HG03342 (cell line): ENCODE measurements at regions not wholly inside any gene's neighbourhood (a gene's known extent, or its start where the extent isn't known, plus 50 kb on each side); places are given as distances from the start of the nearest gene placed in this dataset.
A peak's percentile ranks its signal among the peaks of the same experiment; 100 is the strongest.
"Not testable (repeated sequence)": the region's sequence is repeated elsewhere in the genome, so short reads cannot be mapped to it uniquely, and the experiment has no call there.

Source experiments
- ATAC-seq: cut with Tn5 transposase; IDR thresholded peaks from one replicate; pipeline ENCODE4 v1.9.1; 2021; ENCODE audit warnings: mild to moderate bottlenecking, moderate library complexity; ENCODE audit not compliant: unreplicated experiment

DNA sequence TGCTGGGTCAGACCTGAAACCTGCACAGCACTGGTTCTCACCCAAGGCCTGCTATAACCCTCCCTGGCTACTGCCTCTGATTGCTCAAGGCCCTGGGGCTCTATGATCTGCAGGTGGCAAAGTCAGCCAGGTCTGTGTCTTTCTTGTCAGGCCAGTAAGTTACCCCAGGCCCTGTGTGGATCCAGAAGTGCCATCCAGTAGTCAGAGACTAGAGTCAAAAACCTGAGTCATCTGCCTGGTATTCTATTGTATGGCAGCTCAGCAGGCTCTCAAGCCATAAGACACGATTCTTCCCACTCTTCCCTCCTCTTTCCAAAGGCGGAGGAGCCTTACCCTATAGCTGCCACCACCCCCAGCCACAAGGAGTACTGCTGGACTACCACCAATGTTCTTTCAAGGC, 593.0 kb downstream of the FRK start:
- ATAC-seq = no peak

DNA sequence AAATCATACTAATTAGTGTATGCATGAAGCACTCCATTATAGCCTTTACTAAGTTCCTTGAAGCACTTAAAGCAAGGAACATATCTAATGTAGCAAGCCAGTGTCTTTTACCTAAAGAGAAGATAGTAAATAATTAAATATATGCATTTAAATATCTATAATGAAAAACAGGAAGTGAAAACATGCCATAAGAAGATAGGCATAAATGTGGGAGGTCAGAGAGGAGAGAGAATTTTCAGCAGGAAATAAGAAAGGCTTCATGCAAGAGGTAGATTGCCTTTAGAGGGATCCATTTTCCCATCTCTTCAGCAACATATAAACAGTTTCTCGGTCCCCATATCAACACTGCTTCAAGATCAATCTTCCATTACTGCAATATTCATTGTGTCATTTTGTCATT, 599.8 kb downstream of the FRK start:
- ATAC-seq = no peak

DNA sequence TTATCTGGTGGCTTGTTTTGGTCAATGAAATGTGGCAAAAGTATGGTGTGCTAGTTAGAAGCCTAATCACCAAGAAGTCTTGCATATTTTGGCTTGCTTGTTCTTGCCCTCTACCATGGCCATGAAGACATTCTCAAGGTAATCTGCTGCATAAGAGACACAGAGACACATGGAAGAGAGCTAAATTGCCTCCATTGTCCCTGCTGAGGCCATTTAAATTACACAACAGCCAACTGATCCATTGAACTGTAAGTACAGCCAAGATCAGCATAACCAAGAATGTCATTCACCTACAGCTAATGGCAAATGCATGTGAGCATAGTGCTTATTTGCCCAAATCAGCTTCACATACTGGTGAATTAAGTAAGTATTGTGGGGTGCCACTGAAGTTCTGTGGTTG, 603.8 kb downstream of the FRK start:
- ATAC-seq = no peak

DNA sequence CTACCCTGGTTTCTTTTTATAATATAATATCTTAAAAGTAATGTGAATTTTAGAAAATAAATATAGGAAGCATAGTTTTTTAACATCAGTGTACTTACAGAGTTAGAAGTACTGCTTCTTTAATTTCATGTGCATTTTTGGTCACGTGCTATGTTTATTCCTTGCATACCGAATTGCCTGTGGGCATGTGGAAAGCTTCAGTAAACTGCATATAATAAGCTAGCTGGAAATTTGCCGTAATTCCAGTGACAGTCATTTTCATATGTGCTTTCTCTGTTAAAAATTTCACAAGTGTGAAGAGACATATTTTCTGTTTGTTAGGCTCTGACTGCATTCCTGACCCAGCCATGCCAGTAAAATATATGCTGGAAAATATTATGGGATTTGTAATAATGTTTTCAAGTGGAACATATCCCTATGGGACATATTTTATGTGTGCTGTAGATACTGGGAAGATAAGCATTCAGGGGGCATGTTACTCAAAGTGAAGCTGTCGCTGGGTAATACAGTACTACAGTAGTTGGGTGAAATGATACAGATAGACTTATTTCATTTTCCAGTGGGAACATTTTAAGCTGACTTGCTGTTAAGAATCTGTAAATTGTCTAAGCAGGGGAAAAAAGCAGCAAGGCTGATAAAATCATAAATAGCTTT, 616.7 kb downstream of the FRK start:
- no peak for ATAC-seq

DNA sequence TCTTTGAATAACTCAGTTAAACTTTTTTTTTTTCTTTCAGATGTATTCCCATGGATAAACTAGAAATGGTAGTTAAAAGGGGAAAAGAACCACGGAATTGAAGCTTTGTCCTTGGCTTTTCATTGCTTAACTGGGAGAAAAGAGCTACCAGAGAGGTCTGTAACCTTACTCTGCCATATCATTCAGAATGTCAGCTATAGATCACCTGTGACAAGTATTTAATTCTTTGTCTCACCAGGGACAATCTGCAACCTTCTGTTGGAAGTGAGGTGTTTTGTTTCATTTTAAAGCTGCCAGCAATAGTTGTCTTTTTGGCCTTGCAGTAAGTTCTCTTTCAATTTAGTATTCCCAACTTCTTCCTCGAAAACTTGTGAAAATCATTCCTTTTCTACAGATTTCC, 618.4 kb downstream of the FRK start:
- no peak for ATAC-seq

DNA sequence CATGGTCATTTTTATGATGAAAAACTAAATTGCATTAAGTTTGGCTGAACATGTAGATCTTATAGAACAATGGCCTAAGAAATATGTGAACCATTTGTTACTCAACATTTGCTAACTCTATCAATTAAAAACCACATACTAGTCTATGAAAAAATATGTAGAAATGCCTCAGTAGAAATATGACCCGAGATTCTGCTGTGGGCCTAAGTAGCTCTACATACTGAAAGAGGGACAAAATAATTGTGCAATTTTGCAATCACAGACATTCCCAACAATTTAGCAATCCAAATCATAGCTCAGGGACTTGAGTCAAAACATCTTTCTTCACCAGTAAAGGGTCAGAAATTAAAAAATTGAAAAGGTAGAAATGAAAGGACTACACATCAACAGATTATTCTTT, 619.0 kb downstream of the FRK start:
- ATAC-seq = no peak

DNA sequence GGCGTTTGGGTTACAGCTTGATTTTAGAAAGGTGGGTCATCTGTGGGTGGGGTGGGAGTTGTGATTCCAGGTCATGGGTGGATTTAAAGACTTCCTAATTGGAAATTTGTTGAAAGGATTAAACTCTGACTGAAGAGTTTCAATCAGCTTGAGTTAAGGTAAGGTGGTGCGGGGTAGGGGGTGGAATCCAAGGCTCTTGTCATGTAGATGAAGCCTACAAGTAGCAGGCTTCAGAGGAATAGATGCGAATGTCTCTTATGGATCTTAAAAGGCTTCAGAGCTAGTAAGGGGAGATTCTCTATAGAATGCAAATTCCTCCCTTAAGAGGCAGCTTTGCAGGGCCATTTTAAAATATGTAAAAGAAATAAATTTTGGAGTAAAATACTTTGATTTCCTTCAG, 645.3 kb downstream of the FRK start:
- ATAC-seq = no peak

DNA sequence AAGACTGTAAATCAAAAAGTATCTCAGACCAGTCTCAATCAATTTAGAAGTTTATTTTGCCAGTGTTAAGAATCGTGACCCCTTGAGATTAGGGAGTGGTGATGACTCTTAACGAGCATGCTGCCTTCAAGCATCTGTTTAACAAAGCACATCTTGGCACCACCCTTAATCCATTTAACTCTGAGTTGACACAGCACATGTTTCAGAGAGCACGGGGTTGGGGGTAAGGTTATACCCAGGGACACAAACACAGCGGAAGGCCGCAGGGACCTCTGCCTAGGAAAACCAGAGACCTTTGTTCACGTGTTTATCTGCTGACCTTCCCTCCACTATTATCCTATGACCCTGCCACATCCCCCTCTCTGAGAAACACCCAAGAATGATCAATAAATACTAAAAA, 645.8 kb downstream of the FRK start:
- ATAC-seq = not testable (repeated sequence)

DNA sequence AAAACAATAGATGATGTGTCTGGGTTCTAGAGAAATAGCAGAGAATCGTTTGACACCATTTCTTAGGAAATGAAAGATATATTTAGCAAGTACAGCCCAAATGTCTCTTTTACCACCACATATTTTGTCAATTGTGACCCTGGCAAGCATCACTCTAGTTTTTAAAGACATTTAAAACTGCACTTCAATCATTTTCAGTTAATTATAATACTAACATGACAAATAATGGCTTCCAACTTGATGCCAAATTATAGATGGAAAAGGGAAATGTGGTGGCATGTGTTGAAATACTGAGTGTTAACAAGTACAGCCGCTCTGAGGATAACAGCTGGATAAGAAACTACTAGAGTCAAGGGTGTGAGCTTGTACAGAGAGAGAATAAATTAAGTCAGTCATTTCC, 648.9 kb downstream of the FRK start:
- no peak for ATAC-seq

DNA sequence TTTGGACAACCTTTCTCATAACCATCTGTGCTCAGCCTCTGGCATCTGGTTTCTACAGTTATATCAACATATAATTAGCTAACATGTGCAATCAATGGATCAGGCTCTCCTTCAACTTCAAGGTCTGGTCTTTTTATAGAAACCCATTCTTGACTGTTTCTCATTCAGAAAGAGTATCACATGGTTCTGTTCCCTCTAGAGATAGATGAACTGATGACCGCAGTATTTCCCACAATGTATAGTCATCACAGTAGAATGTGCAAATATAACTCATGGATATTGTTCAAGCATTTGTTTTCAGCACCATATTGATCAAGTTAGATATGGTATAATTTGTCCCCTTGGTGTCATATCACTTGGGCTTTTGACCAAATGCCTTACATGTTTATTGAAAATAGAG, 656.2 kb downstream of the FRK start:
- ATAC-seq = no peak

DNA sequence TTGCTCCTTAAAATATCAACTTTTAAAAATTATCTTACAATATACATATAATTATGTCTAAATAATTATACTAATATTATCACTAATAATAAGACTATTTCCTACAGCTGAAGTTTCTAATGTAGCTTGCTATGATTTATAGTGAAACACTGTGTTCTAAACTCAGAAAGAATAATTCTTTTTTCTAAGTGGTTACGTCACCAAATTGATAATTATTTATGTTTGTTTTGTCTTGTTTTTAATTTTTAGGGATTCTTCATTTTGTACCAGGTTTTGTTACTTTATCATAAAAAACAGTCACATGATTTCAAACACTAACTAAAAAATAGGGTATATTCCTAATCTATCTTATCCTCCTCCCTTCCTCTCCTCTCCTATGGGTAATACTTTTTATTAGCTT, 662.1 kb downstream of the FRK start:
- no peak for ATAC-seq

DNA sequence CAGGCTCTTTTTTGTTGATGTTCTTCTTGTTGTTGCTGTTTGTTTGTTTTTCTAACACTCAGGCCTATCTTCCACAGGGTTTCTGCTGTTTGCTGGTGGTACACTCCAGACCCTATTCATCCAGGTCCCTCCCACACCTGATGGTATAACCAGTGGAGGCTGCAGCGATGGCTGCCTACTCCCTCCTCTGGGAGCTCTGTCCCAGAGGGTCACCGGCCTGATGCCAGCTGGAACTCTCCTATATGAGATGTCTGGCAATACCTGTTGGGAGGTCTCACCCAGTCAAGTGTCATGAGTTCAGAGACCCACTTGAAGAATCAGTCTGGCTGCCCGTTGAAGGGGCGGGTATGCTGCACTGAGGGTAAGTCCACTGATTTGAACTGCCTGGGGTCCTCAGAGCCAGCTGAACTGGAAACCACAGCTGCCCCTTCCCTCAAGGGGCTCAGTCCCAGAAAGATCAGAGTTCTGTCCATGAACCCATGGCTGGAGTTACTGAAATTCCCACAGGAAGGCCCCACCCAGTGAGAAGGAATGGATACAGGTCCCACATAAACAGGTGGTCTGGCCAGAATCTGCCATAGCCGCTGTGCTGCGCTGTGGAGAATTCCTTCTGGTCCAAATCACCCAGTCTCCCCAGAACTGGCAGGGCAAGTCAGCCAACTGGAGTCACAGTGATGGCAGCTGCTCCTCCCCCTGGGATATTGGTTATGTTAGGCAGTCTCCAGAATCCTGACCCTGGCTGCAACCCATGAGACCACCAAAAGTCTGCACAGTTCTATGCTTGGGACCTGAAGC, 664.4 kb downstream of the FRK start:
- ATAC-seq = no peak

DNA sequence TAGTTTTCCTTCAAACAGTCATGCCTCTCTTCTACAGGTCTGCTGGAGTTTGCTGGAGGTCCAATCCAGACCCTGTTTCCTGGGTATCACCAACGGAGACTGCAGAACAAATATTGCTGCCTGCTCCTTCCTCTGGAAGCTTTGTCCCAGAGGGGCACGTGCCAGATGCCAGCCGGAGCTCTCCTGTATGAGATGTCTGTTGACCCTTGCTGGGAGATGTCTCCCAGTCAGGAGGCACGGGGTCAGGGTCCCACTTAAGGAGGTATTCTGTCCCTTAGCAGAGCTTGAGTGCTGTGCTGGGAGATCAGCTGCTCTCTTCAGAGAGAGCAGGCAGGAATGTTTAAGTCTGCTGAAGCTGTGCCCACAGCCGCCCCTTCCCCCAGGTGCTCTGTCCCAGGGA, 666.9 kb downstream of the FRK start:
- no peak for ATAC-seq

DNA sequence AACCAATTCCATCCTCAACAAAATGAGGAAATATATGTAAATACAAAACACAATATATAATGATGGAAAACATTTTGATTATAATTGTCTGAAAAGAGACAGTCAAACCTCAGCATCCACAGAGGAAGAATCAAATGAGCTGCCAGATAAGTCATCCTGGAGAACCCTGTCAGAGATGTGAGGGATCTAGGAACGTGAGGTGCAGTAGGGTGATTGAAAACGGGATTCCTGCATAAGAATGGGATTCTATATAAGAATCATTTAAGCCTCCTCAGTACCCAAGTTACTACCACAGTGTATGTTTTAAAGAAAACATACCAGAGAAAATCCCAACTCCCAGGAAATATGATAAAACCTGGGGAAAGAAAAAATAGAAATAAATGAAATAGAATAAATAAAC, 690.5 kb downstream of the FRK start:
- no peak for ATAC-seq

DNA sequence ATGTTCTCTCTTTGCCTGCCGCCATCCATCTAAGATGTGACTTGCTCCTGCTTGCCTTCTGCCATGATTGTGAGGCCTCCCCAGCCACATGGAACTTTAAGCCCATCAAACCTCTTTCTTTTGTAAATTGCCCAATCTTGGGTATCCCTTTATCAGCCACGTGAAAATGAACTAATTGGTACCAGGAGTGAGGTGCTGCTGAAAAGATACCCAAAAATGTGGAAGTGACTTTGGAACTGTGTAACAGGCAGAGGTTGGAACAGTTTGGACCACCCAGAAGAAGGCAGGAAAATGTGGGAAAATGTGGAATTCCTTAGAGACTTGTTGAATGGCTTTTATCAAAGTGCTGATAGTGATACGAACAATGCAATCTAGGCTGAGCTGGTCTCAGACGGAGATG, 694.9 kb downstream of the FRK start:
- no peak for ATAC-seq

DNA sequence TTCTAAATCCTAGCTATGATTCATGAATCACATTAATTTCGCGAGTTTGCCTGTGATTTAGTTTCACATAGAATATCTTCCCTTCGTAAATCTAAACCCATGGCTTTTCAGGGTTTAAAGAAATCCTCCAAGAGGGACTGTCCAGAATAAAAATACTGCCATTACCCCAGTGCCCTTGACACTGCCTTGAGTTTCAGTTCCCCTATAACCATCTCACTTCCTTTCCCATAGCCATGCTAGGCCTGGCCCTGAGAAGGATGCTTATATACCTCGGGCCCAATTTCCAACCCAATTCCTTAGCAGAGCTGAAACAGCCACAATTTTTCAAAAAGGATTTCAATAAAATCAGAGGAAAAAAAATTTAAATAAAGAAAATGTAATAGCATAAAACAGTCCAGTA, 697.3 kb downstream of the FRK start:
- ATAC-seq = peak; percentile 72

DNA sequence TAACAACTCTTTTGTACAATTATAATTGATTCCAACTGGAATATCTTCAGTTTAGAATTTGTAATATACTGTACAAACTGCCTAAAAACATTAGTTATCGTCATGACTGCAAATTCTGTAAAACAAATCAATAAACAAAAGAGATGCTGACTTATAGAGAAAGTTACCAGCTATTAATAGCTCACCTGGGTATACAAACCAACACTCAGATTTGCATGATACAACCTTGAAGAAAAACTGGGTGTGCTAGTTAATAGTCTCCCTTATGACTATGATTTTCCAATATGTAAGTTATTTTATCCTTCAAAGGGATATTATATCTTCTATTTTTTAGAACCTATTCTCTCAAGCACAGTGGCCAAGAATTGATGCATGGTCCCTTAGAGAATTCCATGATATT, 698.5 kb downstream of the FRK start:
- peak; percentile 65 for ATAC-seq

DNA sequence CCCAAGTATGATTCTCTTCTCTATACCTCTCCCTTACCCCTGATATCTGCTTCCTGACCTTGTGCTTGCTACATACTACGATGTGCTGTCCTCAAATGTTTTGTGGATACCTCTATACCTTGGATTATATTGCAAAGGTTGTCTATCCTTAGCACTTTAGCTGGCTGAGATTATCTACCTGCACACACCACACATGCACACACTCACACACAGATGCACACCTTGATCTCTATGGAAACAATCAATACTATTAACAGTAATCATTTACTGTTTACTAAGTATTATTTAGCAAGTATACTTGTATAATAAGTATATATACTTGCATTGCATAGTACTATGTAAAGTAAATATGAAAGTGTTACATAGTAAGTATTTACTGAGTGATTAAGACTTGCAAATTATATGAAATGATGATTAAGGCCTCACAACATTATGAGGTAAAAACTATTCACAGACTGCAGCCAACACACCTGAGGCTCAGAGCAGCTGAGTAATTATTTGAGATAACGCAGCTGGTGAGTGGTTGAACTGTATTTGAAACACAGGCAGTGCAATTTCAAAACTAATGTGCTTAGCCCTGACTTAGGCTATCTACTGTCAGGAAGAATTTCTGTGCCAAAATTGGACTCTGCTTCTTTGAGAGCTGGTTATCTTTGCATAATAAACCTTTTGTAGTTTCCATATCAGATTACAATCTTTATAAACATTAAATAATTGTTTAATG, 699.9 kb downstream of the FRK start:
- no peak for ATAC-seq

DNA sequence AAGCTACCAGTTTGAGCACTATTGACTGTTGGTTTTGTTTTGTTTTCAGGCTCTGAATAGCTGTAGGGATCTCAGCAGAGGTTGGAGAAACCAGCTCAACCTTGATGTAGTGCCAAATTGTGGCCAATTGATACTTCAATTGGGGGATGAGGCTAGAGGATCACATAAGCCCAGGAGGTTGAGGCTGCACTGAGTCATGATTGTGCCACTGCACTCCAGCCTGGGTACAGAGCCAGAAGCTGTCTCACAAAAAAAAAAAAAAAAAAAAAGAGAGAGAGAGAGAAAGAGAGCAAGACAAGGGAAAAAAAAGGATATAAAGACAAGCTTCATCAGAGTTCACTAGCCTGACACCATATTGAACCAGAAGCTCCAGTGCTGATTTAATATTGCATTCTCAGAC, 702.1 kb downstream of the FRK start:
- no peak for ATAC-seq

DNA sequence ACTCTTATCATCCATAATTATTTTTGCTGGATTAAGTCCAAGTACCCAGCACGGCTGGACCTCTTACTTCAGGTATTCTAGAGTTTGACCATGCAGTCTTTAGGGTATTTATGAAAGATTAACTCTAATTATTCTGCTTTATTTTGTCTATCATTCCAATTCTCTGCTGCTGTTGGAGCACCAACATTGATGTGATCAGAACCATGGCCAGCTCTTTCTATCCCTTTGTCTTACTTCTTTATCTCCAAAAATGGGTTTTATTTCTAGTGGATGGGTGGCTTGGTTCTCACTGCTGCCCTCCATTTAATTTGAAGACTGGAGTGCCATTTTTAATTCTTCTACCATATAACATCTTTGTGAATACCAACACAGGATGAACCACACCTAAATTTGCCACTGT, 704.3 kb downstream of the FRK start:
- ATAC-seq = no peak

DNA sequence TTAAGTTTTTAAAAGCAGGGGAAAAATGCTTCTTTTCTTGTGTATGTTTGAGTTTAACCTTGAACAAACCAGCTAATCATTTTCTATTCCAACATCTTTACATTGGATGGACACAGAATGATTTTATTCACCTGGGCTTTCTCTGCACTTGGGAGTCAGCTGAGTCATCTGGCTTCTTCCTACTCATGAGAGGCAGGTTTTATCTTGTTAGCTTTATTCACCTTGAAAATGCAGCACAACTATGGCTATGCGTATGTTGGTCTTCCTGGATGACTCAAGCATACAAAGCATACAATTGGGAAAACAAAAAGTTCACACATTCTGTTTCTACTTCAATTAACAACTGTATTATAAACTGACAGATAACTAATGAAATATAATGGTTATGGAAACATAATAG, 737.7 kb downstream of the FRK start:
- ATAC-seq = no peak

DNA sequence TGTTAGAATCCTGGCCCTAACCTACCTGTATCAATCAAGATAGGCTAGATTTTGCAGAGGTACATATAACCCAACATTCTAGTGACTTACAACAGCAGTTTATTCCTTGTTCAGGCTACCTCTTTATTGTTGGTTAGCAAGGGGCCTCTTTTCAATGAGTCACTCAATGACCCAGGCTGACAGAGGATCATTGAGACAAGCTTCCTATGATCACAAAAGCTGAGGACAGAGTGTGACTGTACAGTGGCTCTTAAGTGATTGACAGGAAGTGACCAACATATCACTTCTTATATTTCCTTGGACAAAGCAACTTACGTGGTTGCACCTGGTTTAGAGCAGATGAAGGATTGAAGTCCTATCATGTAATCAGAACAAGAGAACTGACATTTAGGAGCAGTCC, 740.9 kb downstream of the FRK start:
- ATAC-seq = no peak
